ENCODE measurements at regions not wholly inside any gene's neighbourhood (a gene's known extent, or its start where the extent isn't known, plus 50 kb on each side); places are given as distances from the start of the nearest gene placed in this dataset.

DNA sequence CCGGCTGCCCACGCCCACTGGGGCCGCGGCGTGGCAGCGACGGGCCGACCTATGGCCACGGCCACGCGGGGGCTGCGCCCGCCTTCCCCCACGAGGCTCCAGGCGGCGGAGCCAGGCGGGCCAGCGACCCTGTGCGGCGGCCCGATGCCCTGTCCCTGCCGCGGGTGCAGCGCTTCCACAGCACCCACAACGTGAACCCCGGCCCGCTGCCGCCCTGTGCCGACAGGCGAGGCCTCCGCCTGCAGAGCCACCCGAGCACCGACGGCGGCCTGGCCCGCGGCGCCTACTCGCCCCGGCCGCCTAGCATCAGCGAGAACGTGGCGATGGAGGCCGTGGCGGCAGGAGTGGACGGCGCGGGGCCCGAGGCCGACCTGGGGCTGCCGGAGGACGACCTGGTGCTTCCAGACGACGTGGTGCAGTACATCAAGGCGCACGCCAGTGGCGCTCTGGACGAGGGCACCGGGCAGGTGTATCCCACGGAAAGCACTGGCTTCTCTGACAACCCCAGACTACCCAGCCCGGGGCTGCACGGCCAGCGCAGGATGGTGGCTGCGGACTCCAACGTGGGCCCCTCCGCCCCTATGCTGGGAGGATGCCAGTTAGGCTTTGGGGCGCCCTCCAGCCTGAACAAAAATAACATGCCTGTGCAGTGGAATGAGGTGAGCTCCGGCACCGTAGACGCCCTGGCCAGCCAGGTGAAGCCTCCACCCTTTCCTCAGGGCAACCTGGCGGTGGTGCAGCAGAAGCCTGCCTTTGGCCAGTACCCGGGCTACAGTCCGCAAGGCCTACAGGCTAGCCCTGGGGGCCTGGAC is 253.2 kb downstream of the GLI2 start:
- 95 to 97% (median 95%) methylated on average over 62 to 74 of the region's 74 CpGs for WGBS, 3 donors
- intact Hi-C loops (cut with DNase I), result no loop called here
- ATAC-seq, result no peak
- Histone ChIP-seq H3K4me1 (no peaks in the 10 kb centered on the region), H3K4me3 (no peak overlapping the region), H3K27ac (no peak overlapping the region), H3K9me3 (no peaks in the 10 kb centered on the region), H3K36me3 (ENCODE audit: insufficient read depth in 1 of 2, low read depth in 1 of 2) (peaks cover 0 to 4% of the 10 kb centered on the region in 2 donors), H3K27me3 (ENCODE audit: insufficient read depth in 3 of 3, low read length in 2 of 3) (no peaks in the 10 kb centered on the region)
- no peak for DNase-seq
- TF ChIP-seq CTCF (IDR thresholded peaks at IDR 0.05), result no peak

DNA sequence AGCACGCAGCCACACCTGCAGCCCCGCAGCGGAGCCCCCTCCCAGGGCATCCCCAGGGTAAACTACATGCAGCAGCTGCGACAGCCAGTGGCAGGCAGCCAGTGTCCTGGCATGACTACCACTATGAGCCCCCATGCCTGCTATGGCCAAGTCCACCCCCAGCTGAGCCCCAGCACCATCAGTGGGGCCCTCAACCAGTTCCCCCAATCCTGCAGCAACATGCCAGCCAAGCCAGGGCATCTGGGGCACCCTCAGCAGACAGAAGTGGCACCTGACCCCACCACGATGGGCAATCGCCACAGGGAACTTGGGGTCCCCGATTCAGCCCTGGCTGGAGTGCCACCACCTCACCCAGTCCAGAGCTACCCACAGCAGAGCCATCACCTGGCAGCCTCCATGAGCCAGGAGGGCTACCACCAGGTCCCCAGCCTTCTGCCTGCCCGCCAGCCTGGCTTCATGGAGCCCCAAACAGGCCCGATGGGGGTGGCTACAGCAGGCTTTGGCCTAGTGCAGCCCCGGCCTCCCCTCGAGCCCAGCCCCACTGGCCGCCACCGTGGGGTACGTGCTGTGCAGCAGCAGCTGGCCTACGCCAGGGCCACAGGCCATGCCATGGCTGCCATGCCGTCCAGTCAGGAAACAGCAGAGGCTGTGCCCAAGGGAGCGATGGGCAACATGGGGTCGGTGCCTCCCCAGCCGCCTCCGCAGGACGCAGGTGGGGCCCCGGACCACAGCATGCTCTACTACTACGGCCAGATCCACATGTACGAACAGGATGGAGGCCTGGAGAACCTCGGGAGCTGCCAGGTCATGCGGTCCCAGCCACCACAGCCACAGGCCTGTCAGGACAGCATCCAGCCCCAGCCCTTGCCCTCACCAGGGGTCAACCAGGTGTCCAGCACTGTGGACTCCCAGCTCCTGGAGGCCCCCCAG is 254.1 kb downstream of the GLI2 start:
- Histone ChIP-seq H3K4me1 (no peaks in the 10 kb centered on the region), H3K27me3 (ENCODE audit: insufficient read depth in 3 of 3, low read length in 2 of 3) (no peaks in the 10 kb centered on the region), H3K4me3 (no peak overlapping the region), H3K27ac (no peak overlapping the region), H3K9me3 (no peaks in the 10 kb centered on the region), H3K36me3 (ENCODE audit: insufficient read depth in 1 of 2, low read depth in 1 of 2) (peaks cover 0 to 4% of the 10 kb centered on the region in 2 donors)
- intact Hi-C loops (cut with DNase I), result no loop called here
- WGBS, 3 donors, result 81 to 89% (median 85%) methylated on average over 21 to 26 of the region's 26 CpGs
- no peak for DNase-seq
- ATAC-seq, result no peak
- TF ChIP-seq CTCF (IDR thresholded peaks at IDR 0.05), result no peak

- DNase-seq (no peak), ATAC-seq (peak in 2 of 4 donors; percentile 32 to 42)
- Histone ChIP-seq H3K36me3 (ENCODE audit: insufficient read depth in 1 of 2, low read depth in 1 of 2) (peaks cover 0 to 4% of the 10 kb centered on the region in 2 donors), H3K4me1 (no peaks in the 10 kb centered on the region), H3K27ac (no peak overlapping the region), H3K4me3 (no peak overlapping the region), H3K9me3 (no peaks in the 10 kb centered on the region), H3K27me3 (ENCODE audit: insufficient read depth in 3 of 3, low read length in 2 of 3) (no peaks in the 10 kb centered on the region)
- no peak for TF ChIP-seq CTCF (IDR thresholded peaks at IDR 0.05)
- WGBS, 3 donors, result 71 to 86% (median 72%) methylated on average over 15 of the region's 15 CpGs
- intact Hi-C loops (cut with DNase I), result no loop called here
These were observed 254.8 kb downstream of the GLI2 start for GRCh38 chr2:120990451-120990871.

DNA sequence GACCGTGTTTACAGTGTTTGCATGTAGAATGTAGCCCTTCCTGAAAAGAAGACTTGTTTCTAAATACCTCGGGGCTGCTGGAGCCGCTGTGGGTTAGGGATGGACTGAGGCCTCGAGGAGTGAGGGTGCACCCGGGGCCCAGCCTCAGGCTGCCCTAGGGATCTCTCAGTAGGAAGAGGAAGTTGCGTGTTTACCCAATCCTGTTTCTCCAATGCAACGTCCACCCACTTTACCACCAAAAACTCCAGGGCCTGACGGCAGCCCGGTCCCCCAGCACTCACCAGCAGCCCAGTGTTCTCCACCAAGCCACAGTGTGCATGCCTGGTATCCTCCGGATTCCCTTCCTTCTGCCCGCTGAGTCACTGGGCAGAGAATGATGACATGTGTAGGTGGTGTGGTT is 255.8 kb downstream of the GLI2 start:
- intact Hi-C loops (cut with DNase I), result no loop called here
- Histone ChIP-seq H3K4me1 (no peaks in the 10 kb centered on the region), H3K9me3 (no peaks in the 10 kb centered on the region), H3K27ac (no peak overlapping the region), H3K27me3 (ENCODE audit: insufficient read depth in 3 of 3, low read length in 2 of 3) (no peaks in the 10 kb centered on the region), H3K4me3 (no peak overlapping the region), H3K36me3 (ENCODE audit: insufficient read depth in 1 of 2, low read depth in 1 of 2) (peaks cover 0 to 4% of the 10 kb centered on the region in 2 donors)
- no peak for TF ChIP-seq CTCF (IDR thresholded peaks at IDR 0.05)
- no peak for DNase-seq
- 88 to 94% (median 89%) methylated on average over 11 of the region's 11 CpGs for WGBS, 3 donors
- ATAC-seq, result no peak

Data from psoas muscle (tissue), 7 donors.